ENCODE measurements at regions not wholly inside any gene's neighbourhood (a gene's known extent, or its start where the extent isn't known, plus 50 kb on each side); places are given as distances from the start of the nearest gene placed in this dataset.
"Not testable (repeated sequence)": the region's sequence is repeated elsewhere in the genome, so short reads cannot be mapped to it uniquely, and the experiment has no call there.

DNA sequence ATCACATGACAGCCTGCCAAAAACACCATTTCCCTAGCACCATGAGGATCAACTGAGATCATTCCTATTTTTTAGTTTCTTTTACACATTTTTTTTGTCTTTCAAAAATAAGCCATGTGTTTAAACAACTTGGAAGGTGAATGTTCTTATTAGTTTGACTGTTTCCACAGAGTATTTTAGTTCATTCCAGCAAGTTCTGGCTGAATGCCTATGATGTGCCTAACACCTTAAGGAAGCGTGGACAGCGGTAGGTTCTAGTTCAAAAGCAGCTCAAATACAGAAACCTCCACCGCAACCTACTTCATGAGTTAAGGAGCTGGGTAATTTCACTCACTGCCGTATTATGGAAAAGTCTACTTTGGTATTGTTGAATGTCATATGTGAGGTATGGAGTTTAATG, 101.3 kb upstream of the ADAMTS9 start:
- no peak overlapping the region for H3K4me3 Mint-ChIP-seq
- H3K27me3 Mint-ChIP-seq (ENCODE audit: low read depth) = no peaks in the 10 kb centered on the region
- H3K36me3 Mint-ChIP-seq = peaks cover 3% of the 10 kb centered on the region
- TF ChIP-seq, protein P1, sequence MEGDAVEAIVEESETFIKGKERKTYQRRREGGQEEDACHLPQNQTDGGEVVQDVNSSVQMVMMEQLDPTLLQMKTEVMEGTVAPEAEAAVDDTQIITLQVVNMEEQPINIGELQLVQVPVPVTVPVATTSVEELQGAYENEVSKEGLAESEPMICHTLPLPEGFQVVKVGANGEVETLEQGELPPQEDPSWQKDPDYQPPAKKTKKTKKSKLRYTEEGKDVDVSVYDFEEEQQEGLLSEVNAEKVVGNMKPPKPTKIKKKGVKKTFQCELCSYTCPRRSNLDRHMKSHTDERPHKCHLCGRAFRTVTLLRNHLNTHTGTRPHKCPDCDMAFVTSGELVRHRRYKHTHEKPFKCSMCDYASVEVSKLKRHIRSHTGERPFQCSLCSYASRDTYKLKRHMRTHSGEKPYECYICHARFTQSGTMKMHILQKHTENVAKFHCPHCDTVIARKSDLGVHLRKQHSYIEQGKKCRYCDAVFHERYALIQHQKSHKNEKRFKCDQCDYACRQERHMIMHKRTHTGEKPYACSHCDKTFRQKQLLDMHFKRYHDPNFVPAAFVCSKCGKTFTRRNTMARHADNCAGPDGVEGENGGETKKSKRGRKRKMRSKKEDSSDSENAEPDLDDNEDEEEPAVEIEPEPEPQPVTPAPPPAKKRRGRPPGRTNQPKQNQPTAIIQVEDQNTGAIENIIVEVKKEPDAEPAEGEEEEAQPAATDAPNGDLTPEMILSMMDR (IDR thresholded peaks at IDR 0.05; ENCODE audit: unreplicated experiment) = no peak
- H3K4me1 Mint-ChIP-seq = no peaks in the 10 kb centered on the region
- H3K27ac Mint-ChIP-seq = no peak overlapping the region
- H3K9me3 Mint-ChIP-seq = peaks cover 19% of the 10 kb centered on the region
- no peak for DNase-seq (ENCODE audit: low spot score in 2 of 2, unreplicated experiment in 2 of 2)

DNA sequence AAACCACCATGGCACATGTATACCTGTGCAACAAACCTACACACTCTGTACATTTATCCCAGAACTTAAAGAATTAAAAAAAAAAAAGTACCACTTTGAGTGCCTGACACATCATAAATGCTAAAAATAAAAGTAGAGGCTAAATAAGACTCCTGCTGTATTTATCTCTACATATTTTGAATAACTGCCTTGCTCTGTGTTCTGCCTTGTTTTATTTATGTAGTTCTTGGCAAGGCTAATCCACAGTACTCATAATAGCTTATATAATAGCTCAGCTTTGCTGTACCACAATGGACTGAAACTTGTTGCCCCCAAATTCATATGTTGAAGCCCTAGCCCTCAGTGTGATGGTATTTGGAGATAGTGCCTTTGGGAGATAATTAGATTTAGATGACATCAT, 95.4 kb upstream of the ADAMTS9 start:
- TF ChIP-seq, protein P1 (IDR thresholded peaks at IDR 0.05; ENCODE audit: unreplicated experiment) = no peak
- Mint-ChIP-seq H3K27ac (no peak overlapping the region), H3K4me1 (no peaks in the 10 kb centered on the region), H3K4me3 (no peak overlapping the region), H3K9me3 (peaks cover 63% of the 10 kb centered on the region), H3K27me3 (ENCODE audit: low read depth) (no peaks in the 10 kb centered on the region), H3K36me3 (peaks cover 14% of the 10 kb centered on the region)
- DNase-seq (ENCODE audit: low spot score in 2 of 2, unreplicated experiment in 2 of 2) = no peak

DNA sequence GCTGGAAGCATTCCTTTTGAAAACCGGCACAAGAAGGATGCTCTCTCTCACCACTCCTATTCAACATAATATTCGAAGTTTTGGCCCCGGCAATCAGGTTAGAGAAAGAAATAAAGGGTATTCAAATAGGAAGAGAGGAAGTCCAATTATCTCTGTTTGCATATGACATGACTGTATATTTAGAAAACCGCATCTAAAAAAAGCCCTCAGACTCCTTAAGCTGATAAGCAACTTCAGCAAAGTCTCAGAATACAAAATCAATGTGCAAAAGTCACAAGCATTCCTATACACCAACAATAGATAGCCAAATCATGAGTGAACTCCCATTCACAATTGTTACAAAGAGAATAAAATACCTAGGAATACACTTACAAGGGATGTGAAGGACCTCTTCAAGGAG, 93.1 kb upstream of the ADAMTS9 start:
- DNase-seq (ENCODE audit: low spot score in 2 of 2, unreplicated experiment in 2 of 2); H3K27me3 Mint-ChIP-seq (ENCODE audit: low read depth); H3K4me1 Mint-ChIP-seq; H3K27ac Mint-ChIP-seq; H3K4me3 Mint-ChIP-seq: not testable (repeated sequence)
- peaks cover 18% of the 10 kb centered on the region for H3K36me3 Mint-ChIP-seq
- peaks cover 60% of the 10 kb centered on the region for H3K9me3 Mint-ChIP-seq

DNA sequence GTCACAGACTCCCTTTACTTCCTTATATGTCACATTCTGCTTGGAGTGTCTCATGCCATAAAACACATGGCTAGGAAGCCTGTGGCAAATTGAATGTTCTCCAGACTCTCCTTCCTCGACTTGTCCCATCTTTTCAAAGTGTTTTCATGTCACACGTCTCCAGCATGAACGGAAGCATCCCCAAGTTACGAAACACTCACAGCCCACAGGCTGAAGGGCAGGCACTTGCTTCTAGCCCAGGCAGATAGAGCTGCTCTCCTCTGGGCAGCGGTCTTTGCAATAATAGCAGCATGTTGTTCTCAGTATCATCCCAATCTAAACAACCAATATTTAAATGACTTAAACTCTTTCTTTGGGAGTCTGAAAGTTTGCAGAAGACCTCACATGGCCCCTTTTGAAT, 85.3 kb upstream of the ADAMTS9 start:
- H3K27me3 Mint-ChIP-seq (ENCODE audit: low read depth) = no peaks in the 10 kb centered on the region
- H3K27ac Mint-ChIP-seq = no peak overlapping the region
- H3K9me3 Mint-ChIP-seq = peaks cover 7% of the 10 kb centered on the region
- H3K36me3 Mint-ChIP-seq = peaks cover 7% of the 10 kb centered on the region
- no peak overlapping the region for H3K4me3 Mint-ChIP-seq
- peaks cover 16% of the 10 kb centered on the region for H3K4me1 Mint-ChIP-seq
- no peak for DNase-seq (ENCODE audit: low spot score in 2 of 2, unreplicated experiment in 2 of 2)
- TF ChIP-seq, protein P1 (IDR thresholded peaks at IDR 0.05; ENCODE audit: unreplicated experiment) = no peak

DNA sequence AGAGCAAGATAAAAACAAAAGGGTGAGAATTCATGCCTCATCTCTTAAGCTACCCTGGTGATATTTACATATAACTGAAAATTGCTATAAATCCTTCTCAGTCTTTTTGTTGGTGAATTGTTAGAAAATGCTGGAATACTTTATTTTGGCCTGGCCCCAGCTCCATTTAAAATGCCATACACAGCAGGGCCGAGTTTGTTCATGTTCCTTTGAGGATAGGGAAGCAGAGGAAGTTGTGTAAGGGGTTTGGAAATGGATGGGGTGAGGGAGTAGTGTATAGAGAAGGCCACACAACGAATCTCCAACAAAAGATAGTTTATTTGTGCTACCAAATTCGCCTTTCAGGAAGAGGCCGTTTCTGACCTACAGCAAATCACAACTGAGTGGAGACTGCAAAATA, 78.6 kb upstream of the ADAMTS9 start:
- H3K4me3 Mint-ChIP-seq = no peak overlapping the region
- H3K27me3 Mint-ChIP-seq (ENCODE audit: low read depth) = no peaks in the 10 kb centered on the region
- H3K27ac Mint-ChIP-seq = no peak overlapping the region
- TF ChIP-seq, protein P1 (IDR thresholded peaks at IDR 0.05; ENCODE audit: unreplicated experiment) = no peak
- no peak for DNase-seq (ENCODE audit: low spot score in 2 of 2, unreplicated experiment in 2 of 2)
- no peaks in the 10 kb centered on the region for H3K36me3 Mint-ChIP-seq
- H3K4me1 Mint-ChIP-seq = peaks cover 6% of the 10 kb centered on the region
- no peaks in the 10 kb centered on the region for H3K9me3 Mint-ChIP-seq

DNA sequence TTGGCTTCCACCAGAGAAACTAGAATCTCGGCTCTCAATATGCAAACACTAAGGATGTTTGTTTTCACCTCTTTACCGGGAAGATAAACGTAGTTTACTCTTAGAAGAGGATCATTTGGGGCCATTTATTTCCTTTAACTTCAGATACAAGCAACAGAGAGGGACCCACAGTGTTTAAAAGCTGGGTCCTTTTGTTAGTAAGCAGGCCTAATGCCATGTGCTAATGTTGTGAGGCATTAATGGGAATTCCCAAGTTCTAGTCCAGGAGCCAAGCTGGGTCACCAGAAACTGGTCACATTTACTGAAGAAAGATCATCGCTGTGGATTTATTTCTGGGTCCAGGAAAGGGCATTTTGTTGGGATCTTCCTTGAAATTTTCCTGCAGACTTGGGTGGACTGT, 78.1 kb upstream of the ADAMTS9 start:
- Mint-ChIP-seq H3K27me3 (ENCODE audit: low read depth) (no peaks in the 10 kb centered on the region), H3K4me3 (no peak overlapping the region), H3K36me3 (no peaks in the 10 kb centered on the region), H3K9me3 (no peaks in the 10 kb centered on the region), H3K27ac (no peak overlapping the region), H3K4me1 (peaks cover 6% of the 10 kb centered on the region)
- no peak for DNase-seq (ENCODE audit: low spot score in 2 of 2, unreplicated experiment in 2 of 2)
- TF ChIP-seq, protein P1 (IDR thresholded peaks at IDR 0.05; ENCODE audit: unreplicated experiment) = no peak
